Right ventricle myocardium superior (tissue), 1 donor: ENCODE measurements at regions not wholly inside any gene's neighbourhood (a gene's known extent, or its start where the extent isn't known, plus 50 kb on each side); places are given as distances from the start of the nearest gene placed in this dataset.
"Not testable (repeated sequence)": the region's sequence is repeated elsewhere in the genome, so short reads cannot be mapped to it uniquely, and the experiment has no call there.

ENCODE experiments used
- ATAC-seq: fragments of 200-7000 bp; cut with Tn5 transposase; one replicate; pipeline ENCODE4 v1.9.1; 2020; ENCODE audit warnings: mild to moderate bottlenecking; ENCODE audit not compliant: poor library complexity
- DNase-seq: peaks from one replicate; pipeline ENCODE4 v3.0.0-alpha.2; 2020
- intact Hi-C: fragments of 100-400 bp; cut with DNase I; formaldehyde crosslinking; loops from one replicate; pipeline ENCODE4 v1.11.2; 2022
- donor health status: DM: no; HTN: yes; CAD: no; lungs with severe emphysema.

DNA sequence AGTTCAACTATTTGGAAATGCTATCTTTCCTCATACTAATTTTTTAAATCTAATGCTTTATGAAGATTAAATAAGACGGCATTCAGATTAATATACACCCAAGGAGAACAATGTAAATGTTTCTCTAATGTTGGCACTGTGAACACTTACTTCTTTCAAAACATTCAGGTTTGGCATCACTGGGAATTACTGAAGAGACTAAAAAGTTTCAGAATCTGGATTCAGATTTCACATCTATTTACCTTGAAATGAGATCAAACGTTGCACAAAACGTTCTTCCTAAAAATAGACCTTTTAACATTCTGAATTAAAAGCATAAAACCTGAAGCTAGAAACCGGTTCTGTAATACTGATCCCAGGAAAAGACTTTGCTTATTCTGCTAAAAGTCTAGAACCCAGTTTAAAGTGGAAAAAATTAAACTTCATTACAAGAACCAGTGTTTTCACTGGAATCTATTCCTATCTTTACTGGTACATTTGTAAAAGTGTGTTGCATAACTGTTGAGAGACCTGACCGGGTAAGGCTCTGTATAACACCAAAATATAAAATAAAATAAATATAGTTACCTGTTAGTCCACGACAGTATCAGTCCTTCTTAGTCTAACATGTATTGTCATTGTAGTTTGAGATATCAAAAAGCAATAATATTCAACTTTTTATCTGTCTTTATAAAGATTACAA is 117.4 kb upstream of the MAP9 start:
- ATAC-seq (no peak), DNase-seq (no peak)
- intact Hi-C loops = no loop called here

DNA sequence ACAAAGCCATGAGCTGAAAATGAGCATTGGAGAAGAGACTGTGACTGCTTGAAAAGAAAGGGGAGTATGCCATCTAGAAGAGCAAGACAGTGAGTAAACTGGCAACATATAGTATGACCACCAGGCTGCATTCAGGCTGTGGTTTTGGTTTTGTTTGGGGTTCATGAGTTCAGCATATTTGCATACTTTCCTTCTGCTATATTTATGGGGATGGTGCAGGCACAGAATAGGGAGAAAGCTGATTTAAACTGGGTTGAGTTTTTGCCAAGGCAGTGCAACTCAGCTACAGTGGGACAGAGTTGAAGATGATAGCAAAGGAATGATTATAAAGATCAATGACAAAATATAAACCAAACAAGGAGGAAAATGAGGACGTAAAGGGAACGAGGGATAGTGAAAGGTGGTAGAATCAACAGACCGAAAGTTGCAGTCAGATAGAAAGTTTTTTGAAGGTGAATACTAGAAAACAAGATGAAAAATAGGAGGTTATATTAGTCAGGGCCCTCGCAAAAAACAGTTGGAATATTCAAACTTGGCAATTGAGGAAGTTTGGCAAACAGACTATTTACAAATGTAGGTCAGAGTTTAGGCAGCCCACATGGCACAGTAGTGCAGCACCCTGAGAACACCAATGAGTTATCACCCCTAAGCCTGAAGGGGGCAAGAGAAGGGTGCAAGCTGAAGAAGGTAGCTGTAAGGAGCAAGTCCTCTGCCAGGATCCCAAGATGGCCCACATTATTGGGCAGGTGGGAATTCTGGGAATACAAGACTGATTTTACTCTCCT is 114.8 kb upstream of the MAP9 start:
- DNase-seq (no peak), ATAC-seq (no peak)
- intact Hi-C loops = no loop called here

DNA sequence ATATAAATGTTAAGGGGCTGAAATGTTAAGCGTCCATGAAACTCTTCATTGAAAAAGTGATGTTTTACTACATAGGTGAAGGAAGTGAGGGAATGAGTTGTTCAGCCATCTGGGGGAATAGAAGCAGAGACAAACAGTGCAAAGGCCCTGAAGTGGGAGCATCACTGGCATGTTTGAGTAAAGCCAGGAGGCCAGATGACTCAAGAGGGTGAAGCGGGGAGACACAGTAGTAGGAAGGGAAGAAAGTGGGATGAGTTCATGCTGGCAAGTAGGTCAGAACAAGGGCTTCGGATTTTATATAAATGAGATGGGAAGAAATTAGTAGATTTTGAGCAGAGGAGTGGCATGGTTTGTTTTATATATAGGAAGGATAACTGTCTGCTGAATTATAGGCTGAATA is 112.5 kb upstream of the MAP9 start:
- intact Hi-C loops = no loop called here
- DNase-seq (no peak), ATAC-seq (no peak)

DNA sequence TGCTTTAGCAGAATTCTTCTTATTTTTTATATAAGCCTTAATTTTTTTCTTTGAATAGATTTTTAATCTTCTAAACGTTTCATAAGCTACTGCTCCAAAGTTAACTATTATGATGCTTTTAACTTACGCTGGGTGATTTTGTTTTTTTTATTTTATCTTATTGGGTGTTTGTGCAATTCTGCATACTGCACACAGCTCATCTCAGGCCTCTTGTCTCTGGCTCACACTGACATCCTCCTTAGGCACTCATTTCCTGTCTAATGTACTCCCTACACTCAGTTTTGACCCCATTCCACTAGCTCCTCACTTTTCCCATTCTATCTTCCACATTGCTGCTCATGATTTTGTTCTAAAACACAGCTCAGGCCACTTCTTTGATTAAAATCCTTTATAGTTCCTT is 111.9 kb upstream of the MAP9 start:
- intact Hi-C loops = no loop called here
- DNase-seq (no peak), ATAC-seq (no peak)

DNA sequence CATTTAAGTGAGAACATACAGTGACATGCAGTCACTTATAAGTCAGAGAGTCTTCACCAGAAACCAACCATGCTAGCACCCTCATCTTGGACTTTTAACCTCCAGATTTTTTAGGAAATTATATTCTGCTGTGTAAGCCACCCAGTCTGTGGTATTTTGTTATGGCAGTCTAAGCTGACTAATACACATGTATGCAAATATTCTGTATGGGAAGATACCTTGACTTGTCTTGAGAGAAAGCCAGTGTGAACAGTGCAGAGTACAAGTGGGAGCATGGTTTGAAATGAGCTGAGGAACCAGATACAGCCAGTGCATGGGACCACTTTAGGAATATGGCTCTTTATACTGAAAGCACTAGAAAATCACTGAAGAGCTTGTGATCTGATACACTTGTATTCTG is 110.4 kb upstream of the MAP9 start:
- no peak for DNase-seq
- no peak for ATAC-seq
- intact Hi-C loops = no loop called here

DNA sequence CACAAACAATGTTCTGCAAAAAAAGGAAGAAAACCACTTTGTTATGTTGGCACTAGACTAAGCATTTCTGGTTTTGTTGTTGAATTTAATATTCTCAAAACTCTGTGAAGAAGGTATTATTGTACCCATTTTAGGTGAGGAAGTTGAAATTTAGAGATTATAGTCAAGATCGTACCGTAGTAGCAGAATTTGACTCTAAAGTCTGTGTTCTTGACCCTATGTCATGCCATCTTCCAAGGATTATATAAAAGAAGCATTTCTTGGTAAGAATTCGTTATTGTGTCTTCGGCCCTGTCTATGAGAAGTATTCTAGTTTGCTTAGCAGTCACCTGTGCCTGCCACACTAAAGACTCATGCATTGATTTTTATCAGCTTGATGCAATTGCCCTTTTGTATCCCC is 104.4 kb upstream of the MAP9 start:
- intact Hi-C loops = no loop called here
- ATAC-seq (no peak), DNase-seq (no peak)

DNA sequence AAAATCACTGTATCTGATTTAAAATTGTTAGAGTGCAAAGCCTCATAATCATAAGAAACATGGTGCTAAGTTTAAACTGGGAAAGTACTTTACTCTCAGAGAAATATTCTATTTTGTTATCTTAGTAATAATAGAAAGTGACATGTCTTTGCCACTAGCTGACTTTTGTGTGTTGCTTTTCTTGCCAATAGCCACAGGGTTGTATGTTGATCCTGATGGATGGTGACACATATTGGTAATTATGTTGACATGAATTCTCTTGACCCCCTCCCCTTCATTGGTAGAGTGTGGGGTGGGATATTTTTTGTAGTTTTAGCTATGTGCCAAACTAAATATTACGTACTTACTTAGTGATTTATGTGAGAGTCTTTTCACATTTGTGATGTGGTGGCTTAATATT is 103.1 kb upstream of the MAP9 start:
- no peak for DNase-seq
- no peak for ATAC-seq
- intact Hi-C loops = no loop called here

DNA sequence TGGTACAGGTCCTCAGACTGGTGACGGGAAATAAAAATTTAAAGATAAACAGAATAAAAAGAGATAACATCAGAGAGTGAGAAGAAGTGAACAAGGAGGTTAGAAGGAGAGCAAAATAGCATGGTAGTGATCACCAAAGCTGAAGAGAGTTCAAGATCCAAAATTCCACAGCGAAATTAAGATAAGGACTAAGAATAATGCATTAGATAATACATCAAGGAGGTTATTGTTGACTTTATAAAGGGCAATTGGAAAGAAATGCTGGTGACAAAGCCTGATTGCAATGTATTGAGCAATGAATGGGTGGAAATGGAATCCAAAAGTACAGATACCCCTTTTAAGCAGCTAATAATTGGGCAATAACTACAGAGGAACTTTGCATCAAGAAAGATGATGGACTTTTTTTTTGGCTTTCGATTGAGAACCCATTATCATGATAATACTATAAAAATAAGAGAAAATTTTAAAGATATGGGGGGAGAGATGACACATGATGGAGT is 101.6 kb upstream of the MAP9 start:
- intact Hi-C loops = no loop called here
- no peak for ATAC-seq
- no peak for DNase-seq

DNA sequence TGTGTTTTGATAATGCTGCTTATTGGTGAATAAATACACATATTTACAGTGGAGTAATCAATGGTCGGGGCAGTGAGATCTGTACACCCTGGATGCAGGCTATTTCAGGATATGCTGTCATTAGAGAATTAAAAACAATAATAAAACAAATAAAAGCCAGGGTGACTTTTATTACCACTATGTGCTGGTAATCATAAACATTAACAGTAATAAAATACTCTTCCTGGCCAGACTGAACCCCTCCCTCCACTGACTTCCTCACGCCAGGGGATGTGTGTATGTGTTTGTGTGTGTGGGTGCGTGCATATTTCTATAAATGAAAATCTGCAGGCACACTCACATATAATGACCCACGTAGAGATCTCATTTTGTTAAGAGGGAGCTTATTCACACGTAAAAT is 98.0 kb upstream of the MAP9 start:
- no peak for ATAC-seq
- intact Hi-C loops = no loop called here
- no peak for DNase-seq

DNA sequence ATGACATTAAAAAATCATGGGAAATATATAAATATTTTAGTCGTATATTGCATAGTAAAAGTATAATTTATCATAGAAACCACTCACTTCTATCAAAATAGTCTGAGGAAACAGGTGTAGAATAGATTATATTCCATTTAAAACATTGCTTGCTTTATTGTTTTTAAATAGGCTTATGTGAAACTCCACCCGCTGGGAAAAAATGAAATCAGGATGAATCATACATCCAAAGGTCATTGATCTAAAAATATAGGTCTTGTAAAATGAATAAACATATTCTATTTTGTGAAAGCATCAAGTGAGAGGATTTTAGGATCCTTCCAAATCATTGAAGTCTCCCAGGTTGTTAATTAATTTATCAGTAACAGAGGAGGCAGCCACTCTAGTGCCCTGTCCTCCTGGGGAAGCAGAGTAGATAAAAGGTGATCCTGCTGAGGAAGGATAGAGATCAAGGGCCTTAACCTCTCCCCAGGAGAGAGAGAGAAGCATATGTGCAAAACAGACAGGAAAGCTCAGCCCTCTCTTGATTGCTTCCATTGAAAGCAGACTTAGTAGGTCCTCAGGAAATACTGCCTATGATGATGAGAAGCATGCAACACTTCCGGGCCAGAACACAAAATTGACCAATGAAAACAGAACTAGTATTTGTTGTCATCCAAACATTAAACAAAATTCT is 96.8 kb upstream of the MAP9 start:
- ATAC-seq (no peak), DNase-seq (no peak)
- intact Hi-C loops = no loop called here

DNA sequence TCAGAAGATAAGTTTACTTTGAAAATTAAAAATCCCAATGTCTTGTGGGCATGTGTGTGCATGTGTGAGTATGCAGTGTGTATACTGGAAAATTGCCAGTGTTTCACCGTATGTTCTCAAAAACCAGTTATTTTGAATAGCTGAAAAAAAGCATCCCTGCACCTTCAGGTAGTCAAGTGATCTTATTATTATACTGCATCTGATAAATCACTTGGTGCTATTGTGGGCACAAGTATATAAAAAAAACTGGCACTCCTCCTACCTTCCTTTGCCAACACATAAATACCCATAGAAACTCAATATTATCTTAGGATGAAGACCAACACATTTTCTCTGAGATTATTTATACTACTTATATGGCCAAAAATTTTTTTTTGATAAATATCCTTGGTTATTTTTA is 91.5 kb upstream of the MAP9 start:
- DNase-seq (no peak), ATAC-seq (no peak)
- intact Hi-C loops = no loop called here

DNA sequence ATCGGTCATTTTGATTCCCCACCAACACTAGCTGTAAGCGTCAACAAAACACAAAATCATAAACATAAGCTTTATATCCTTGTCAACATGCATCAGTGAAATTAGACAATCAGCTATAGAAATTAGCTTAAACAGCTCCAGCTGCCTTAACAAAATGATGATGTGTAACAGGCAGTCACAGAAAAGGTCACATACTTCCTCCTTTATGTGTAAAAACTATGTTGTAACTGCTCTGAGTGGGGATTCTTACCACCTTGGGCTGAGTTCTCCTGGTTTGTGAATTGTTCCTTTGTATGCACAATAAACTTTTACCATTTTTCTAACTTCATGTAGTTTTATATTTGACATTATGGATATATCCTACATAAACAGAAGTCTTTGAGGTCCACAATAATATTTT is 73.9 kb upstream of the MAP9 start:
- intact Hi-C loops = no loop called here
- no peak for ATAC-seq
- no peak for DNase-seq

DNA sequence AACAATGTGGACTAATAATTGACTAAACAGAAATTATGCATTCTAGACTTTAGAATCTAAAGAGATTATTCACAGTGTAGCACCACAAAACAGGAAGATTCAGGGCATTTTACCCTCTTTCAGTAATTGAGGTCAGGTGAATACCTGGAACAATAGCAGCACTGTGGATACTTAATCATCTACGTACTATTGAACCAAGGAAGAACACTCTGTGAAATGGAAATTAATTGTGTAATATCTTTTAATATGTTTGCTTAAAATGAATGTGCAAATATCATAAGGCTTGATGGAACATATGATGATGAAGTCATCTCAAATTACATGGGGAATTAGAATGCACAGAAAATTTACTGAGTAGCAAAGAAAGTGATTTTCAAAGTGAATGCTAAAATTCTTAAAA is 68.5 kb upstream of the MAP9 start:
- ATAC-seq (no peak), DNase-seq (no peak)
- intact Hi-C loops = no loop called here

DNA sequence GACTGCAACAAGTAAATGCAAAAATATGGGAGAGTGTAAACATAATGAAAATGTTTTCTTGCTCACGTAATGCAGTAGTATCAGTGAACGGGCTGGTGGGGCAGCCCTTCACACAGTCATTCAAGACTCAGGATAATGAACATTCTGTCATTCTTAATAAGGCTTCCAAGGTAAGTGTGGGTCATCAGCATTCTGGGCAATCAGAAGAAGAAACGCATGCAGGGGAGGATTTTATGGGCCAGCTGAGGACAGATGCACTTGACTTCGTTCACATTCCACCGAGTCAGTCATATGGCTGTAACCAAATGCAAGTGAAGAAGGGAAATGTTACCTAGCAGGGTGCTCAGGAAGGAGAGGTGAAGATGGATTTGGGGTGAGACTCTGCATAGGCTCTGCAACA is 68.0 kb upstream of the MAP9 start:
- DNase-seq = no peak
- ATAC-seq = no peak
- intact Hi-C loops = loop anchor here (5.0 kb wide), 1 partner anchor 343 kb away; no protein-coding TSS in a partner anchor

DNA sequence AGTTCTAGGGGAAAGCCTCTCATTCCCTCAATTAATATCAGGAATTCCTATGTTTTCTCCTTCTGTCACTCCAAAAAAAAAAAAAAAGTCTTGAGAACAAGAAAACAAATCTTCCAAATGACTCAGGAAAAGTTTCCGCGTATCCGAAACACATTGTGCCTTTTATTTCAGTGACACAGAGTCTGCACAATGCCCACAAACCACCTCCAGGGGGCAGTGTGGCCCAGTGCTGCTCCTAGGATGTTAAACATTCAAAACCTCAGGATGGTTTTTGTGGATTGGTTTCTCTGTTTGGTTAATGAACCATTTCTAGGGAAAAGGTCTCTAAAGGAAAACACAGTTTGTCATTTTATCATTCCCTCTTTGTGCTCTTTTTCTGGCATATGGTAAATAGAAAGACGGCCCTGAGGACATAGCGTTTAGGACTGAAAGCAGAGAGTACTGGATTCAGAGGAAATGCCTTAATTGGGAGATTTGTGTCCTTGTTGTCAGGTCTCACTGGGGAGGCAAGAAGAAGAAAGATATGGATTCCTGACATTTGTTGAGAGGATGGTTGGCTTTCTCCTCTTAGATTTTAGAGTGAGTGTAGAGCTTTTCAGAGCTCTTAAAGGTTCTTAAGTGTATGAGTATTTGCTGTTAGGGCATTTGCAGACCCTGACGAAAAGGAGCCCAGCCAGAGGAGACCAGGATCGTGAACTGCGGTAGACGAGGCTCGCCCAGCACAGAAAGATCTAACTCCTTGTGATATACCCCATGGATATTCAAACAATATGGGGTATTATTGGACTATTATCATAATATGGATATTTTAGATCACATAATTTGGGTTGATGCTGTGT is 65.7 kb upstream of the MAP9 start:
- intact Hi-C loops = loop anchor here (5.0 kb wide), 1 partner anchor 345 kb away; no protein-coding TSS in a partner anchor
- peak; percentile 96 for ATAC-seq
- peak; percentile 90 for DNase-seq

DNA sequence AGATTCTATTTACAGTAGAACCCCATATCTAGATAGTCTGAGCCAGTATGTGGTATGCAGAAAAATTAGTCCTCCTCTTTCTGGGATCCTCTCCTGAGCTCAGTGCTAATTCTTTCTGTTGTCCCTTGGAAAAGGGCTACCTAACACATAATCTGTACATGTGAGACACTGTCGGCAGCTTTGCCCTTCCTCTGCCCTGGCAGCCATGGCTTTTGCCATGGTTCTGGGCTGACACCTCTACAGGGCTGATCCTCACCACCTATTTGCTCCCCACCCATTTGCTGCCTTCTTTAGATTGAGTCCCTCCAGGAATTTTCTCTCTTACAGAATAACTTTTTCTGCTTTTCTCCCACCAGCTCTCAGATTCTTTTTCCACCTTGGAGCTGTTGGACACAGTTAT is 64.7 kb upstream of the MAP9 start:
- ATAC-seq (peak; percentile 58), DNase-seq (no peak)
- intact Hi-C loops = loop anchor here (5.0 kb wide), 1 partner anchor 346 kb away; no protein-coding TSS in a partner anchor

DNA sequence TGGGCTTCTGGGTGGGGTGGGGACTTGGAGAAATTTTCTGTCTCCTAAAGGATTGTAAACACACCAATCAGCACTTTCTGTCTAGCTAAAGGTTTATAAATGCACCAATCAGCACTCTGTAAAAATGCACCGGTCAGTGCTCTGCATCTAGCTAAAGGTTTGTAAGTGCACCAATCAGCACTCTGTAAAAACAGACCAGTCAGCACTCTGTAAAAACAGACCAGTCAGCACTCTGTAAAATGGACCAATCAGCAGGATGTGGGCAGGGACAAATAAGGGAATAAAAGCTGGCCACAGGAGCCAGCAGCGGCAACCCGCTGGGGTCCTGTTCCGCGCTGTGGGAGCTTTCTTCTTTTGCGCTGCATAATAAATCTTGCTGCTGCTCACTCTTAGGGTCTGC is 63.0 kb upstream of the MAP9 start:
- ATAC-seq, DNase-seq: not testable (repeated sequence)
- intact Hi-C loops = loop anchor here (5.0 kb wide), 1 partner anchor 348 kb away; no protein-coding TSS in a partner anchor

DNA sequence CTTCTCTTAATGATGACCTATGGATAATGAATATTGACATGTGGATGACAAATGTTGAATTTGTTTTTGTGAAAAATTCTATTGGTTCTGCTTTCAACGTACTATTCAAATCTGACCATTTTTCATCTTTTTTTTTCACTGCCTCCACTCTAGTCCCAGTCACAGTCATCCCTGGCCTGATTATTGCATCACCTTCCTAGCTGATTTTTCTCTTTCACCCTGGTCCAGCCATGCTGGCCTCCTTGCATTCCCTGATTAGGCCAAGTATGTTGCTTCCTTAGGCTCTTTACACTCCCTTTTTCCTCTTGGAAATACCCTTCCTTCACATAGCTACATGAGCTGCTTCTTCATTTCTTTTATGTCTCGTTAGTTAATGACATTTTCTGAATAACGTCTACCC is 58.1 kb upstream of the MAP9 start:
- DNase-seq (no peak), ATAC-seq (no peak)
- intact Hi-C loops = no loop called here

DNA sequence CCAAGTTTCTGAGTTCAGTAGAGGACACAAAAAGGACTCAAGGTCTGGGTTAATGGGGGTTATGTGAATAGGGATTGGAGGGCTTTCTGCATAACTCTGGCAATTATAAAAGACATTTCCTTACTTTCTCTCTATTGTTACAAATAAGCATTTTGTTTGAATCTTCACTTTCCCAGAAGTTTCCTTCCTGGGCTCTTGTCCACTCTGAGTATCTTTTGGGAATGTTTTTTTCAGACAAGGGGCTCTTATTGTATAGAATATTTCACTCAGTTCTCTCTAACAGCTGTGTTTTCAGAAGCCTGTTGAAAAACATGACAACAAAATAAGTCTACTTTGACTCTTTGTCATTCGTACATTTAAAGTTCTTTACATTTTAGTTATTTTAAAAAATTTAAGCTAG is 57.6 kb upstream of the MAP9 start:
- DNase-seq (no peak), ATAC-seq (no peak)
- intact Hi-C loops = no loop called here
